Nucleus accumbens (tissue), 56 donors: ENCODE measurements at regions not wholly inside any gene's neighbourhood (a gene's known extent, or its start where the extent isn't known, plus 50 kb on each side); places are given as distances from the start of the nearest gene placed in this dataset.

Experiments used
- DNase-seq, 56 donors: peaks; one replicate each; lab custom pipeline; 2025; lab: John Stamatoyannopoulos, UW

- DNase-seq: no peak
Measured at GRCh38 chr2:457262-457661, 169.4 kb upstream of the ALKAL2 start.

DNA sequence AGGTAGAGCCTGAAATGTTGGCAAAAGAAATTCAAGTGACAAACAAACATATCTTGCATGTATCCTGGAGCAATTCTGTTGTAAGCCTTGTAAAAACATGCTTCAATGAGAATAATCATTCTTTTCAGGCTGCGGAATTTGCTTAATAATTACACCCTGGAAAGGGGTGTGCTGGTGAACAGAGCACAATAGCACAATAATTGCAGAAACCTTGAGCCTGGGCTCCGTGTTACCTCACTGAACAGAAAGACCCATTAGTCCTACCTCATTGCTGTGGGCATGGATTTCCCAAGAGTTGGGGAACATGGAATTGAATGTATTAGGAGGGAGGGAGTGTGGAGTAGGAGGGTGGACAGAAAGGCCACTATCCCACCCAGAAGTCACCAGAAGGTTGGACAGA lies 168.0 kb upstream of the ALKAL2 start:
- no peak for DNase-seq

DNA sequence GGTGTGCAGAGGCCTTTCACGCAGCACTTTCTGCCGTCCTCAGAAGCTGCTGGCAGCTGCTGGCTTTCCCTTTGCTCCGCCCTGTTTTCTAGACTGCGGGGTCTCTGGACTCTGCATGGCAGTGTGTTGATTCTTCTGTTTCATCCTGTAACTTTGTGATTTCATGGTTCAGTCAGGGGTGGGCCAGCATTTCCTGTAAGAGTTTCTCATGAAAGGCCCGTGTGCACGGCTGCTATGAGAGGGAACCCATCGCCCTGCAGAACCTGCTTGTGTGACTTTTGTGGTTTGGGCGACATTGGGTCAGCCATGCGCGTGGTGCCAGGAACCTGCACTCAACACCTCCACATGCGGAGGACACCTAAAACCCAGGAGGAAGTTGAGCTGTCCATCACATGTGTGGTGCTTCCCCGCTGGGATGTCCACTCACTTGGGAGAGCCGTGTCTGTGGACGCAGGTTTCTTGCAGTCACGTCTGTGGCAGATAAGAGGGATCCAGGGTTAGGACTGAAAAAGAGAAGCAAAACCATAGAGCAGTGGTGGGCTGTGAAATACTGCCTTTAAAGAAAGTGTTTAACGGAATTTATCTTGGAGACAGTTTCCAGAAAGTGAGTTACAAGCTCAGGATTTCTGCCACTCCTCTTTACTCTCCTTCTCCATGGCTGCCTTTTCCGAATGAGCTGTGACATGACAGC lies 167.3 kb upstream of the ALKAL2 start:
- DNase-seq: no peak

- DNase-seq: no peak
Measured at GRCh38 chr2:453132-453531, 165.2 kb upstream of the ALKAL2 start.

- DNase-seq: no peak
Measured at GRCh38 chr2:451495-451894, 163.6 kb upstream of the ALKAL2 start.

GRCh38 chr2:449246-450067 lies 161.6 kb upstream of the ALKAL2 start:
- DNase-seq: no peak

- DNase-seq: no peak
Measured at GRCh38 chr2:447902-448665, 160.2 kb upstream of the ALKAL2 start.

GRCh38 chr2:446963-447530 lies 159.2 kb upstream of the ALKAL2 start:
- DNase-seq: no peak

DNA sequence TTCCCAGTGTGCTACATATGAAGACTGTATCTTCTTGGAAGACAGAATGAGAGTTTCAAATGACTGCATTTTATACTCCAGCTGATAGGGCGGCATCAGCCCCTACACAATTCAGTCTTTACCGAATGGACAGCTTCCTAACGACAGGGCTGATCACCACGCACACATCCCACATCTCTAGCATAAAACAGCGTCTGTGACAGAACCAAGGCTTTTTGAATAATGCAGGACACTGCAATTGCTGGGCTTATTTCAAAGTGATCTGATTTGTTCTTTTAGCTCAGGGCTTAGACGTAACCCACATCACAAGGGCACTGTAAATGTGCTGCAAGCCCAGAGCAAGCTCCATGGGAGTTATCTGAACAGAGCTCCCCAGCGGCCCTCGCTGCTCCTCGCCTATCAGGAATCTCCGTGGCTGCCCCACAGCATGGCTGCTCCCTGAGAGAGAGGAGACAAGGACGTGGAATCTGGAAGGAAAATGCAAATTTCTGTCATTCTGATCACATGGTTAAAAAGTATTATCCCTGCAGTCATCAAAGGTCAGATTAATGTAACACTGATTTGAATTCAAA lies 158.5 kb upstream of the ALKAL2 start:
- DNase-seq: no peak

- DNase-seq: no peak
Measured at GRCh38 chr2:445896-446295, 158.0 kb upstream of the ALKAL2 start.

- DNase-seq: no peak
Measured at GRCh38 chr2:444937-445884, 157.3 kb upstream of the ALKAL2 start.

DNA sequence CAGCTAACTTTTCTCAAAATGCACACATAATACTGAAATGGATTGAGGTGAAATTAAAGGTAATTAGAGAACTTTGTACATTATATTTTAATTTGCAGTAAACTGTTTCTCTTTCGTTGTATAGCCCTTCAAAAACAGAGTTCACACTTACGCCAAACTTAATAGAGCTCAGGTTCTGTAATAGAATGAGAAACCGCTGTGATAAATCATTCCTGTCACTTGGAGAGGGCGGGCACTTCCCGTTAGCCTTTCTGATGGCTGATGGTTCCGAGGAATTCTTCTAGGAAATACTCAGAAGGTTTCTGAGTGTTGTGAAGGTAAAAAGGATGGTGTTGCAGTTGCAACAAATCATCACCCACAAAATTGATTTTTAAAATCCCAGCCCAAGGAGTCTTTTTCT lies 155.8 kb upstream of the ALKAL2 start:
- DNase-seq: no peak

- no peak for DNase-seq
Measured at GRCh38 chr2:443216-443615, 155.3 kb upstream of the ALKAL2 start.

DNA sequence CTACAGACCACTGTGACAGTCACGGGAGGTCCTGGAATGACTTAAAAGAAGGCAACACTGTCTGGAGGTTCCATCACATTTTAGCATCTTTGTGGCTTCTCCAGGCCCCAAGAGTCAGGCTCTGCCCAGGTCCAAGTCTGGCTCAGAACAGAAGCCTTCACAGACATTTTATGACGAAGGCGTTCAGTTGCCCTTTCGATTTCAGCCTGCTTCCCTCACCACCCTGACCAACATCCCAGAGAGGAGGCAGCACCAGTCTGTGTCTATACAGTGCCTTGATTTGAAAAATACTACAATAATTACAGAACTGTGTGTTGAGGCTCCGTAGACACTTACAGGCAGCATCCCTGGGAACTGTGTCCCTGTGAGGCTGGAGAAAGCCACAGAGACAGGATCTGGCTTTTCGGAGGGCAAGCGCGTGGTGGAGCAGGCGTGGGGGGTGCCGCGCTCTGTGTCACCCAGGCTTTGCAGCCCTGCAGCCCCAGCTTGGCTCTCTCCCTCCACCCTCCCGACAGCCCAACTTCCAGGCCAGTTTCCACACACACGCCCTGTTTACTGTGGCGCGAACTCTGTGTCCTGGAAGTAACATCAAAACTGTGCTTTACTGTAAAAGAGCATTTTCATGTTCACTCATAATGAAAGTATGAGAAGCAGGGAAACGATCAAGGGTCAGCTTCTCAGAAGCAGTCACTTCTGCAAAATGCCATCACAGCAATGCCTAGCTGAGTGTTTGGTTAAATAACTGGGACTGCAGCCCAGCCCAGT lies 153.5 kb upstream of the ALKAL2 start:
- DNase-seq: no peak

GRCh38 chr2:440403-440740 lies 152.5 kb upstream of the ALKAL2 start:
- DNase-seq: no peak

- DNase-seq: peak in 18 of 56 donors; percentile 5 to 69 (median 35)
Measured at GRCh38 chr2:439556-440402, 151.9 kb upstream of the ALKAL2 start.

- DNase-seq: no peak
Measured at GRCh38 chr2:439077-439476, 151.2 kb upstream of the ALKAL2 start.
